NOMO-1 (cell line): ENCODE measurements at regions not wholly inside any gene's neighbourhood (a gene's known extent, or its start where the extent isn't known, plus 50 kb on each side); places are given as distances from the start of the nearest gene placed in this dataset.
"Not testable (repeated sequence)": the region's sequence is repeated elsewhere in the genome, so short reads cannot be mapped to it uniquely, and the experiment has no call there.

ENCODE experiments used
- DNase-seq, 2 experiments: peaks; one replicate each; lab custom pipeline; 2025; ENCODE audit not compliant: unreplicated experiment in 2 of 2; lab: John Stamatoyannopoulos, UW

GRCh38 chr3:33956206-33956605 is 157.8 kb downstream of the PDCD6IP start:
- no peak for DNase-seq

- no peak for DNase-seq
Observed at GRCh38 chr3:33956776-33957175, 158.3 kb downstream of the PDCD6IP start.

- no peak for DNase-seq
Observed at GRCh38 chr3:33957176-33957575, 158.7 kb downstream of the PDCD6IP start.

GRCh38 chr3:33958661-33959060 is 160.2 kb downstream of the PDCD6IP start:
- DNase-seq: no peak

- DNase-seq: no peak
Observed at GRCh38 chr3:33962396-33962795, 164.0 kb downstream of the PDCD6IP start.

- not testable (repeated sequence) for DNase-seq
Observed at GRCh38 chr3:33970180-33970579, 171.8 kb downstream of the PDCD6IP start.

GRCh38 chr3:33971055-33971454 is 172.6 kb downstream of the PDCD6IP start:
- DNase-seq: no peak

GRCh38 chr3:33975463-33975862 is 177.0 kb downstream of the PDCD6IP start:
- no peak for DNase-seq

GRCh38 chr3:33977227-33977626 is 178.8 kb downstream of the PDCD6IP start:
- no peak for DNase-seq

GRCh38 chr3:33980252-33980651 is 181.8 kb downstream of the PDCD6IP start:
- no peak for DNase-seq

- no peak for DNase-seq
Observed at GRCh38 chr3:33982269-33982798, 183.9 kb downstream of the PDCD6IP start.

- DNase-seq: not testable (repeated sequence)
Observed at GRCh38 chr3:33982949-33983348, 184.5 kb downstream of the PDCD6IP start.

GRCh38 chr3:33989229-33989628 is 190.8 kb downstream of the PDCD6IP start:
- DNase-seq: no peak

GRCh38 chr3:33991673-33992072 is 193.2 kb downstream of the PDCD6IP start:
- no peak for DNase-seq

- DNase-seq: no peak
Observed at GRCh38 chr3:33993631-33994030, 195.2 kb downstream of the PDCD6IP start.

GRCh38 chr3:33994568-33994967 is 196.1 kb downstream of the PDCD6IP start:
- no peak for DNase-seq

GRCh38 chr3:34000301-34000700 is 201.9 kb downstream of the PDCD6IP start:
- no peak for DNase-seq

- no peak for DNase-seq
Observed at GRCh38 chr3:34001022-34001421, 202.6 kb downstream of the PDCD6IP start.

- no peak for DNase-seq
Observed at GRCh38 chr3:34001990-34002389, 203.6 kb downstream of the PDCD6IP start.

GRCh38 chr3:34002569-34003100 is 204.2 kb downstream of the PDCD6IP start:
- no peak for DNase-seq

GRCh38 chr3:34005886-34006285 is 207.5 kb downstream of the PDCD6IP start:
- DNase-seq: no peak

- DNase-seq: no peak
Observed at GRCh38 chr3:34008191-34008590, 209.8 kb downstream of the PDCD6IP start.
